Smooth muscle cell (in vitro differentiated cells): ENCODE measurements at regions not wholly inside any gene's neighbourhood (a gene's known extent, or its start where the extent isn't known, plus 50 kb on each side); places are given as distances from the start of the nearest gene placed in this dataset.

ENCODE experiments used
- DNase-seq: peaks from one replicate; lab custom pipeline; 2025; ENCODE audit not compliant: unreplicated experiment; lab: John Stamatoyannopoulos, UW
- H2AFZ ChIP-seq: fragments of 200-600 bp; sonication (generic); 2 replicates; pipeline ENCODE4 v1.6.0; 2016; ENCODE audit warnings: antibody characterized with exemption, low read depth, mild to moderate bottlenecking
- H3F3A ChIP-seq: fragments of 200-600 bp; sonication (generic); 2 replicates; pipeline ENCODE4 v1.6.0; 2017; ENCODE audit warnings: antibody characterized with exemption, low read depth
- H3K27ac ChIP-seq: fragments of 200-600 bp; sonication (generic); 2 replicates; pipeline ENCODE4 v1.5.1; 2016; ENCODE audit warnings: low read depth, mild to moderate bottlenecking
- H3K27me3 ChIP-seq: fragments of 200-600 bp; sonication (generic); 2 replicates; pipeline ENCODE4 v1.6.1; 2016; ENCODE audit warnings: low read depth, mild to moderate bottlenecking
- H3K36me3 ChIP-seq: fragments of 200-600 bp; sonication (generic); 2 replicates; pipeline ENCODE4 v1.5.1; 2016; ENCODE audit warnings: low read depth
- H3K4me1 ChIP-seq: fragments of 200-600 bp; sonication (generic); 2 replicates; pipeline ENCODE4 v1.5.1; 2016; ENCODE audit warnings: low read depth
- H3K4me2 ChIP-seq: fragments of 200-600 bp; sonication (generic); 2 replicates; pipeline ENCODE4 v1.6.0; 2016; ENCODE audit warnings: mild to moderate bottlenecking
- H3K4me3 ChIP-seq: fragments of 200-600 bp; sonication (generic); 2 replicates; pipeline ENCODE4 v1.5.1; 2016; ENCODE audit warnings: mild to moderate bottlenecking
- H3K79me2 ChIP-seq: fragments of 200-600 bp; sonication (generic); 2 replicates; pipeline ENCODE4 v1.6.0; 2016; ENCODE audit warnings: low read depth, mild to moderate bottlenecking
- H3K9ac ChIP-seq: fragments of 200-600 bp; sonication (generic); 2 replicates; pipeline ENCODE4 v1.6.0; 2016; ENCODE audit warnings: low read depth
- H3K9me3 ChIP-seq: fragments of 200-600 bp; sonication (generic); replicated peaks from 2 replicates; pipeline ENCODE4 v1.5.1; 2016; ENCODE audit warnings: low read depth
- H4K20me1 ChIP-seq: fragments of 200-600 bp; sonication (generic); 2 replicates; pipeline ENCODE4 v1.6.0; 2016; ENCODE audit warnings: low read depth
- CTCF ChIP-seq: fragments of 200-600 bp; sonication (generic); IDR thresholded peaks from 2 replicates; pipeline ENCODE4 v1.5.1; 2017; ENCODE audit warnings: borderline replicate concordance, mild to moderate bottlenecking, antibody characterized with exemption; ENCODE audit not compliant: insufficient read depth, poor library complexity, severe bottlenecking
- WGBS: methylation state at CpG from one replicate; pipeline ENCODE4 v1.1.7; 2016; ENCODE audit warnings: low lambda C conversion rate; 5-methylcytosine and 5-hydroxymethylcytosine counted together

GRCh38 chr11:91394727-91395414 is 829.7 kb upstream of the FAT3 start:
- no peaks in the 10 kb centered on the region for H3F3A ChIP-seq
- no peak overlapping the region for H3K27ac ChIP-seq
- no peaks in the 10 kb centered on the region for H3K36me3 ChIP-seq
- H3K4me2 ChIP-seq: no peak overlapping the region
- H3K4me1 ChIP-seq: no peaks in the 10 kb centered on the region
- DNase-seq: no peak
- 98% methylated on average over 5 of the region's 5 CpGs for WGBS
- no peak overlapping the region for H3K4me3 ChIP-seq
- H2AFZ ChIP-seq: no peak overlapping the region
- no peak overlapping the region for H3K9ac ChIP-seq
- no peaks in the 10 kb centered on the region for H3K79me2 ChIP-seq
- no peaks in the 10 kb centered on the region for H3K9me3 ChIP-seq
- H3K27me3 ChIP-seq: no peaks in the 10 kb centered on the region
- H4K20me1 ChIP-seq: no peaks in the 10 kb centered on the region
- no peak for TF ChIP-seq CTCF

- H3K36me3 ChIP-seq: no peaks in the 10 kb centered on the region
- H3K4me2 ChIP-seq: no peak overlapping the region
- 89% methylated on average over 6 of the region's 6 CpGs for WGBS
- no peak overlapping the region for H3K4me3 ChIP-seq
- H3K79me2 ChIP-seq: no peaks in the 10 kb centered on the region
- no peak overlapping the region for H3K27ac ChIP-seq
- H3K27me3 ChIP-seq: no peaks in the 10 kb centered on the region
- H3K4me1 ChIP-seq: no peaks in the 10 kb centered on the region
- H3K9ac ChIP-seq: no peak overlapping the region
- no peak overlapping the region for H2AFZ ChIP-seq
- no peaks in the 10 kb centered on the region for H3K9me3 ChIP-seq
- H4K20me1 ChIP-seq: no peaks in the 10 kb centered on the region
- no peak for TF ChIP-seq CTCF
- H3F3A ChIP-seq: no peaks in the 10 kb centered on the region
- DNase-seq: no peak
Measured at GRCh38 chr11:91394073-91394726, 830.4 kb upstream of the FAT3 start.

- no peak overlapping the region for H3K9ac ChIP-seq
- no peak overlapping the region for H3K4me2 ChIP-seq
- no peak overlapping the region for H3K27ac ChIP-seq
- no peak for DNase-seq
- no peaks in the 10 kb centered on the region for H3K27me3 ChIP-seq
- H3K9me3 ChIP-seq: no peaks in the 10 kb centered on the region
- no peaks in the 10 kb centered on the region for H3K36me3 ChIP-seq
- no peak overlapping the region for H2AFZ ChIP-seq
- no peaks in the 10 kb centered on the region for H3F3A ChIP-seq
- WGBS: 84% methylated on average over 2 of the region's 2 CpGs
- H3K4me3 ChIP-seq: no peak overlapping the region
- no peaks in the 10 kb centered on the region for H4K20me1 ChIP-seq
- H3K79me2 ChIP-seq: no peaks in the 10 kb centered on the region
- H3K4me1 ChIP-seq: no peaks in the 10 kb centered on the region
- TF ChIP-seq CTCF: no peak
Measured at GRCh38 chr11:91382946-91383345, 841.7 kb upstream of the FAT3 start.

DNA sequence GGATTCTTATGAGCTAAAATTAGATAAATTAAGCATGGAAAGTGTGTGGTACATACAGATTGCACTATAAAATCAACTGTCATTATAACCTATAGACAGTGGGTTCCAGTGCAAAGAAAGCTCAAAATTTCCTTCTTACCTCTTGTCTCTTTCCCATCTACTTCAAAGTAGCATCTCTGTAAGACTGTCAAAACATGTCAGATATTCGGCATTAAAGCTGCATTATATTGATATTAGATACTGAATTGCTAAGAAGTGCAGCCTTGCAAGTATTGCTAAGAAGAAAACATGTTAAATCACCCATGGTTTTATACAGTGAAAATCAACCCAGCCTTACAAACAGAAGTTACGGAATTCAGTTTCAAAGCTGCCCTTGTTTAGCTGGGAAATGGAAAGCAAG is 849.8 kb upstream of the FAT3 start:
- no peak for TF ChIP-seq CTCF
- 94% methylated on average over 2 of the region's 2 CpGs for WGBS
- Histone ChIP-seq H3K27me3 (no peaks in the 10 kb centered on the region), H3K4me2 (no peak overlapping the region), H3K9ac (no peak overlapping the region), H3K9me3 (no peaks in the 10 kb centered on the region), H3K4me3 (no peak overlapping the region), H2AFZ (no peak overlapping the region), H3K79me2 (no peaks in the 10 kb centered on the region), H3F3A (no peaks in the 10 kb centered on the region), H3K27ac (no peak overlapping the region), H3K4me1 (no peaks in the 10 kb centered on the region), H3K36me3 (no peaks in the 10 kb centered on the region), H4K20me1 (no peaks in the 10 kb centered on the region)
- DNase-seq: no peak
